Hepatocyte (in vitro differentiated cells): ENCODE measurements at regions not wholly inside any gene's neighbourhood (a gene's known extent, or its start where the extent isn't known, plus 50 kb on each side); places are given as distances from the start of the nearest gene placed in this dataset.

ENCODE experiments used
- DNase-seq: peaks from one replicate; pipeline ENCODE4 v3.0.0-alpha.2; 2016; ENCODE audit warnings: low spot score
- H2AFZ ChIP-seq: fragments of 200-600 bp; sonication (generic); 2 replicates; pipeline ENCODE4 v1.6.0; 2016; ENCODE audit warnings: antibody characterized with exemption, mild to moderate bottlenecking
- H3K27ac ChIP-seq: fragments of 200-600 bp; sonication (generic); 2 replicates; pipeline ENCODE4 v1.5.1; 2016; ENCODE audit warnings: mild to moderate bottlenecking
- H3K27me3 ChIP-seq: fragments of 200-600 bp; sonication (generic); 2 replicates; pipeline ENCODE4 v1.6.1; 2016
- H3K36me3 ChIP-seq: fragments of 200-600 bp; sonication (generic); replicated peaks from 2 replicates; pipeline ENCODE4 v1.5.1; 2016; ENCODE audit warnings: low read depth; ENCODE audit not compliant: insufficient read depth
- H3K4me1 ChIP-seq: fragments of 200-600 bp; sonication (generic); 2 replicates; pipeline ENCODE4 v1.5.1; 2016; ENCODE audit warnings: mild to moderate bottlenecking, moderate library complexity; ENCODE audit not compliant: insufficient read depth
- H3K4me2 ChIP-seq: fragments of 200-600 bp; sonication (generic); 2 replicates; pipeline ENCODE4 v1.6.0; 2016
- H3K4me3 ChIP-seq: fragments of 200-600 bp; sonication (generic); 2 replicates; pipeline ENCODE4 v1.5.1; 2016; ENCODE audit warnings: mild to moderate bottlenecking
- H3K79me2 ChIP-seq: fragments of 200-600 bp; sonication (generic); 2 replicates; pipeline ENCODE4 v1.6.0; 2017; ENCODE audit warnings: mild to moderate bottlenecking
- H3K9me2 ChIP-seq: fragments of 200-600 bp; sonication (generic); replicated peaks from 2 replicates; pipeline ENCODE4 v1.6.0; 2017; ENCODE audit warnings: mild to moderate bottlenecking; ENCODE audit not compliant: insufficient read depth
- H3K9me3 ChIP-seq: fragments of 200-600 bp; sonication (generic); 2 replicates; pipeline ENCODE4 v1.5.1; 2016; ENCODE audit warnings: low read depth, mild to moderate bottlenecking
- H4K20me1 ChIP-seq: fragments of 200-600 bp; sonication (generic); 2 replicates; pipeline ENCODE4 v1.6.0; 2016; ENCODE audit warnings: mild to moderate bottlenecking; ENCODE audit not compliant: insufficient read depth, poor library complexity, severe bottlenecking
- CTCF ChIP-seq: fragments of 200-600 bp; sonication (generic); IDR thresholded peaks from 2 replicates; pipeline ENCODE4 v1.5.1; 2016; ENCODE audit warnings: antibody characterized with exemption, mild to moderate bottlenecking; ENCODE audit not compliant: poor library complexity
- EZH2 ChIP-seq: fragments of 200-600 bp; sonication (generic); IDR thresholded peaks from 2 replicates; pipeline ENCODE4 v1.6.1; 2016; ENCODE audit warnings: antibody characterized with exemption, mild to moderate bottlenecking, borderline replicate concordance
- EZH2phosphoT487 ChIP-seq: fragments of 200-600 bp; sonication (generic); IDR thresholded peaks from one replicate; pipeline ENCODE4 v1.6.1; 2018; ENCODE audit warnings: antibody characterized with exemption, mild to moderate bottlenecking, low read depth, moderate library complexity; ENCODE audit not compliant: unreplicated experiment, severe bottlenecking
- WGBS: methylation state at CpG from one replicate; pipeline ENCODE4 v1.1.6; 2016; ENCODE audit warnings: low lambda C conversion rate; ENCODE audit errors: missing lambda C conversion rate; 5-methylcytosine and 5-hydroxymethylcytosine counted together

- Histone ChIP-seq H4K20me1 (no peaks in the 10 kb centered on the region), H2AFZ (peak overlapping the region; percentile 29), H3K36me3 (no peaks in the 10 kb centered on the region), H3K4me2 (no peak overlapping the region), H3K9me2 (no peaks in the 10 kb centered on the region), H3K9me3 (no peaks in the 10 kb centered on the region), H3K4me3 (no peak overlapping the region), H3K27me3 (no peaks in the 10 kb centered on the region), H3K4me1 (peaks cover 3% of the 10 kb centered on the region), H3K79me2 (no peaks in the 10 kb centered on the region), H3K27ac (peak overlapping the region; percentile 18)
- WGBS, result 74% methylated on average over 15 of the region's 15 CpGs
- TF ChIP-seq CTCF (peak; percentile 50), EZH2 (no peak)
- DNase-seq, result peak; percentile 61
These were observed 182.0 kb upstream of the SERP2 start for GRCh38 chr13:44191504-44192171.

DNA sequence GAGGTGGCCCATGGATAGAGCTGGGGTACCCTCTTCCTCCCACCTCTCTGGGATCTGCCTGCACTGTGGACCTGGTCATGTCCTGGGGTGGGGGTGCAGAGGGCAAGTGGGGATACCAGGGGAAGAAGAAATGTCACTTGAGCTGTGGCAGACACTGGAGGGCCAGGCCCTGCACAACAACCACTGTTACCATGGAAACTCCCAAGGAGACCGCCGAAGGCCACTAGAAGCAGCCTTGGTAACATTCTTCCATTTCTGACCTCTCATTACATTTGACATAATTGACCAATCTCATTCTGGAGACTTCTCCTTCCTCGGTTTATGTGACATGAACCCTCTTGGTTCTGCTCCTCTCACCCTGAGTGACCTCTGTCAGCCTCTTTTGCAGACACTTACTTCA is 179.9 kb upstream of the SERP2 start:
- DNase-seq, result no peak
- Histone ChIP-seq H3K27me3 (no peaks in the 10 kb centered on the region), H3K79me2 (no peaks in the 10 kb centered on the region), H3K9me3 (no peaks in the 10 kb centered on the region), H3K36me3 (no peaks in the 10 kb centered on the region), H2AFZ (no peak overlapping the region), H3K4me3 (no peak overlapping the region), H3K9me2 (no peaks in the 10 kb centered on the region), H3K27ac (no peak overlapping the region), H3K4me1 (peaks cover 19% of the 10 kb centered on the region), H3K4me2 (no peak overlapping the region), H4K20me1 (no peaks in the 10 kb centered on the region)
- 96% methylated on average over 3 of the region's 3 CpGs for WGBS
- TF ChIP-seq CTCF, result no peak
- TF ChIP-seq EZH2phosphoT487, result no peak
- TF ChIP-seq EZH2, result no peak

DNA sequence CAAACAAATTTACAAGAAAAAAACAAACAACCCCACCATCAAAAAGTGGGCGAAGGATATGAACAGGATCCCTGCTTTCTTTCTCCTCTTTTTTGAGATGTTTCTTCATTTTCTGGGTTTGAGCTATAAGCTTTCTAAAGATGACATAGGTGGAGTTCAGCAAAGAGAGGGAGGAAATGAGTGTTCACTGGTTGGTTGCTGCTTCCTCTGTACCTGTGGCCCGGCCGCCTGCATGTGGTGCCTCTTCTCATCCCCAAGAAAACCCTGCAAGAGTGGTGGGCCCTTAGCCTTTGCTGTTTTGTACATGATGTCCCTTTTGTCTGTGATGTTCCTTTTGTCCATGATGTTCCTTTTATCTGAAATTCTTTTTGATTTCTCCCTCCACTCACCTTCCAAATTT is 178.4 kb upstream of the SERP2 start:
- Histone ChIP-seq H4K20me1 (no peaks in the 10 kb centered on the region), H3K36me3 (no peaks in the 10 kb centered on the region), H3K4me1 (peaks cover 26% of the 10 kb centered on the region), H3K9me3 (no peaks in the 10 kb centered on the region), H3K79me2 (no peaks in the 10 kb centered on the region), H3K27me3 (no peaks in the 10 kb centered on the region), H3K9me2 (no peaks in the 10 kb centered on the region), H3K27ac (no peak overlapping the region), H2AFZ (no peak overlapping the region), H3K4me3 (no peak overlapping the region), H3K4me2 (no peak overlapping the region)
- no peak for TF ChIP-seq EZH2
- TF ChIP-seq CTCF, result no peak
- no peak for TF ChIP-seq EZH2phosphoT487
- no peak for DNase-seq
- 100% methylated on average over 3 of the region's 3 CpGs for WGBS

DNA sequence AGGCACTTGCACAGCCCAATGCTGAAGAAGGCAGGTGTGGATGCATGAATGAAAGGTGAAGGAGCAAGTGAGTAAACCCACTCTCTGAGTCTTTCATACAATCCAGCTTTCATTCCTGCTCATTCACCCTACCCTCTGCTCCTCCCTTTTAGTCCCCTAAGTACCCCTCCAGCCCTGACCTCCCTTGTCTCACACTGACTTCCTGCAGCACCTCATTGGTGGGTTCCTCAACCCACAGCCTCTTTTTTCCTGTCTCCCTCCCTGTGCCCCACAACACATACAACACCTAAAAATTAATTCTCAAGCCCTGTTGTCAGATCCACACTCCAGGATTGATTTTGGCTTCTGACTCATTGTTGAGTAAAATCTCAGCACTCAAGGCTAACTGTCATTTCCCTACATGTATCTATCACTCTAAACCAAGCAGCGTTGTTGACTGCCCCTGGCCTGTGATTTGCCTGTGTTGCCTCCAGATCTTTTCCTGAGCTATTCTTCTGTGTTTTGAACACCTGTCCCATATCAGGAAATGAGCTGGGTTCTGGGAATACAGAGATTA is 177.3 kb upstream of the SERP2 start:
- H3K36me3 ChIP-seq, result no peaks in the 10 kb centered on the region
- no peak overlapping the region for H3K4me3 ChIP-seq
- TF ChIP-seq EZH2phosphoT487 (no peak), CTCF (no peak), EZH2 (no peak)
- H3K4me2 ChIP-seq, result no peak overlapping the region
- no peak overlapping the region for H2AFZ ChIP-seq
- H3K27me3 ChIP-seq, result no peaks in the 10 kb centered on the region
- no peaks in the 10 kb centered on the region for H3K9me3 ChIP-seq
- no peaks in the 10 kb centered on the region for H3K9me2 ChIP-seq
- no peaks in the 10 kb centered on the region for H3K79me2 ChIP-seq
- peaks cover 23% of the 10 kb centered on the region for H3K4me1 ChIP-seq
- no peak for DNase-seq
- H4K20me1 ChIP-seq, result no peaks in the 10 kb centered on the region
- WGBS, result 84% methylated on average over 1 of the region's 1 CpG
- H3K27ac ChIP-seq, result no peak overlapping the region
